ENCODE measurements at regions not wholly inside any gene's neighbourhood (a gene's known extent, or its start where the extent isn't known, plus 50 kb on each side); places are given as distances from the start of the nearest gene placed in this dataset.

- TF ChIP-seq CTCF (IDR thresholded peaks at IDR 0.05; ENCODE audit: poor library complexity, severe bottlenecking) = no peak
- TF ChIP-seq EZH2 (IDR thresholded peaks at IDR 0.05; ENCODE audit: borderline replicate concordance, insufficient read depth, low read length, poor library complexity, severe bottlenecking) = no peak
- TF ChIP-seq POLR2AphosphoS5 (IDR thresholded peaks at IDR 0.05) = no peak
Measured at GRCh38 chr5:1951165-1951816, 68.6 kb upstream of the IRX4 start.

Measured in neural cell (in vitro differentiated cells).